Ureter (tissue), 1 donor: ENCODE measurements at regions not wholly inside any gene's neighbourhood (a gene's known extent, or its start where the extent isn't known, plus 50 kb on each side); places are given as distances from the start of the nearest gene placed in this dataset.

Experiments
- DNase-seq: peaks from one replicate; pipeline ENCODE4 v3.0.0-alpha.2; 2020; ENCODE audit warnings: low spot score
- donor health status: DM: yes; HTN: yes; CAD: no.

DNA sequence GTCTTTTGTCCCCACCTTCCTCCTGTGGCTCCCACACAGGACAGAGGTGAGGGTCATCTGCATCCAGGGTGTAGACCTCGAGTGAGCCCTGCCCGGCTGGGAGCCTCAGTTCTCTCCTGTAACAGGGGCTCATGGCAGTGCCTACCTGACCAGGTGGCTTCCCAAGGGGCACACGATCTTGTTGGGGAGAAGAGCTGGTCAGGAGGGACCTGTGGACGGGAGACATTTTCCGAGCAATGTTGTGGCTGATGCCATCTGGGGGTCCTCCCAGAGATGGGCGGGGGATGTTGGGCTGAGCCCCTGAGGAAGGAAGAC lies 51.9 kb downstream of the CEBPB start:
- no peak for DNase-seq

DNA sequence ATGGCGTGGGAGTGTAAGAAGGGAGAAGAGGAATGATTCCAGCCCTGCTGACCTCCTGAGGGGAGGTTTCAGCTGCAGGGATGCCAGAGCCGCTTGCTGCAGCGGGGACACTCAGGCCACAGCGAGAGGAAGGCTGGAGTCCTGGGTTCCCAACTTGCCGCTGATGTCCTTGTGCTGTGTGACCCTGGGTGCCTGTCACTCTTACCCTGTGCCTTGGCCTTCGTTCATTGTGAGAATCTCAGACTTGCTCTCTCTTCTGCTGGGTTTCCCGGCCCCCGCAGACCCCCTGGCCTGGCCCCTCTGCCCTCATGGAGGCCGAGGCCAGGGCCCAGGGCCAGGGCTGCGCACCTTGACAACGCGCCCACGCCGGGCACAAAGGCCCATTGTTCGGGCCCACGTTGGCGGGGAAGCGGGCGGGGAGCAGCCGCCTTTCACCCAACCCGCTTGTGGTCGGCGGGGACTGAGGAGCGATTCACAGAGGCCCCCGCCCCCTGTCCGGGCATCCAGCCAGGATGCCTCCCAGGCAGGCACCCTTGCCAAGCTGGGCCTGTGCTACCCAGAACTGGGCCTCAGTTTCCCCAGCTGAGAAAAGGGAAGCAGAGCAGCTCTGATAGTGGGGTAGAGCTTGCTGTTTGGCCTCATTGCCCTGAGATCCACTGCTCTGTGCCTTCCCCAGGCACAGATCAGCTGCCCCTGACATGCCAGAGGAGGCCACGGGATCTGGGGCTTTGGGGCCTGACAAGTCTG lies 52.4 kb downstream of the CEBPB start:
- no peak for DNase-seq

DNA sequence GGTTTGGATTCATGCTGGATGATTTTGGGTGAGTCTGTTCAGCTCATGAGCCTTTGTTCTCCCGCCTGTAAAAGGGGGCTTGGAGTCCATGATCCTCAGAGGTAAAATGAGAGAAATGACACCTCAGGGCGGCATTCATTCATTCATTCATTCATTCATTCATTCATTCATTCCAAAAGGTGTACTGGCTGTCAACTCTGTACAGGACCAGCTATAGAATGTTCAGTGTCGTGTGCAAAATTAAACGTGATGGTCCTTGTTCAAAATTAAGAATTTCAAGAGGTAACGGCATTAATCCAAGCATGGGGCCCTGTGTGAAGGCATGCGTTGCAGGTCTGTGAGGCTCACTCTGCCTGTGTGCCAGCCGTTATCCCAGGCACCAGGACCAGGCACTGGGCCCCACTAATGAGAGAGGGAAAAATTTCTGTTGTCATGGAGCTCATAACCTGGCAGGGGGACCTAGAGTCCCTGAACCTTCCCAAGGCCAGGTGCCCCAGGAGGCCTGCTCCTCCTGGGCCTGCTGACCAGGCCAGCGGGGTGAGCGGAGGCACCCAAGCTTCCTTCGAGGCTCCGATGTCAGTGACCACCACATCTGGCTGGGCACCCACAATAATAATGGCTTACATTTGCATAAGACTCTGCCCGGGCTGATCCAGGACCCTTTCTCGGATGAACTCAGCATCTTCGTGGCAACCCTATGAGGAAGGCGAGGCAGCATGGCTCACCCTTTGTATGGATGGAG lies 53.2 kb downstream of the CEBPB start:
- DNase-seq: no peak

DNA sequence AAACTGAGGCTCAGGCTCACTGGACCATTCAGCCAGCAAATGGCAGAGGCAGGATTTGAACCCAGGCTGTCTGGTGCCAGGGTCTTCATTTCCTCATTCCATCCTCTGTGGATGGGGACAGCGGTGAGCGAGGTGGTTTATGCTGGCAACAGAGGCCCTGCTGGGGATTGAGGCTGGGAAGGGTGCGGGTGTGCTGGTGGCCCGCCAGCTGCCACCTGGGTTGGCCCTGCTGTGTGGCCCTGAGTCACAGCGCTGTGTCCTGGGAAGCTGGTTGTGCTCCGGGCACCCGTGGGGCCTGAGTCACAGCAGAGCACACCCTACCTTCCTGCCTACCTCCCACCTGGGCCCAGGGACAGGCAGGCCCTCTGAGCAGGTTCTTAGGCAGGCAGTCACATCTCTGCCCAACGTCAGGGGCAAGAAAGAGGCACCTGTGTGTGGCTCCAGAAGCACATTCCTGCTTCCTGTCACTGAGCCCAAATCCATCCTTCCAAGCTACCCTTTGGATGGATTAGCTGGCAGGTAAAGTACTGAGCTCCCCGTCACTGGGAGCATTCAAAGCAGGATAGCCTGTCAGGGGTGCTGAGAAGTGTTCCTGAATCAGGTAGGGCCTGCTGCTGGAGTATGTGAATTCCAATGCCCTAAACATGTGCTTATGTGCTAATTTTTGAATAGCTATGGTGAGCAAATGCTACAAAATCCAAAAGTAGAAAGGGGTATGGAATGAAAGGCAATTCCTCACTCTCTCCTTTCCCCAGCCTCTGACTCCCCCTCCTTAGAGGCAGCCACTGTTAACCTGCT lies 53.9 kb downstream of the CEBPB start:
- no peak for DNase-seq

DNA sequence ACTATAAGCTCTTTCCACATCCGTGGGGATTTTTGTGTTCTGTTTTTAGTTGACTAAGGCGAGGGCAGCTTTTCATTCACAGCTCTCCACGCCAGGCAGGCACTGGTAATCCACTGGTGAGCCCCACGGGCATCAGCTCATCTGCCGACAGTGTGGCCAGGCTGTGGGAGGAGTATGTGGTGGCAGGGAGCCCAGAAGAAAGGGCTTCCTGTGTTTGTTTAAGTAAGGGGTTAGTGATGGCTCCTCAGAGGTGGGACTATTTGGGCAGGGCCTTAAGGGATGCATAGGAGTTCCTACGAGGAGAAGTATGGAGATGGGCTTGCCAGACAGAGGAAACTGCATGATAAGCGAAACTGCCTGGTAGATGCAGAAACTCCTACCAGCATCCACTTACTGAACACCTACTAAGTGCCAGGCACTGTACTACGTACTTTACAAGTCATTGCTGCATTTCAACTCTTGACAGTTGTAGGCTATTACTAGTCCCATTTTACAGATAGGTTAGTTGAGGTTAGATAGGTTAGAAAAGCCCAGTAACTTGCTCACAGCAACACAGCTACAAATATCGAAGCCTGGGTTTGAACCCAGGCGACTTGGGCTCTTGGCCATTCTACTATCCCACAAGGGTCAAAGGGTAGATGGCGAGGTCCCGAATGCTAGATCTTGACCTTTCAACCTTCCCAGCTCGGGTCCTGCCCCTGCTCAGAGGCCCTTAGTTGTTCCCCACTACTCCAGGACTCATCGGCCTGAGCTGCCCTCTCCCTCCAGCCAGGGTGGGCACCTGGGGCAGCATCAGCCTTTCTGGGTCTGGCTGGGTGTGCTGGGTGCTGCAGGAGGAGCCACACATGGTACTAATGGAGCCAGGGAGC lies 55.1 kb downstream of the CEBPB start:
- no peak for DNase-seq

DNA sequence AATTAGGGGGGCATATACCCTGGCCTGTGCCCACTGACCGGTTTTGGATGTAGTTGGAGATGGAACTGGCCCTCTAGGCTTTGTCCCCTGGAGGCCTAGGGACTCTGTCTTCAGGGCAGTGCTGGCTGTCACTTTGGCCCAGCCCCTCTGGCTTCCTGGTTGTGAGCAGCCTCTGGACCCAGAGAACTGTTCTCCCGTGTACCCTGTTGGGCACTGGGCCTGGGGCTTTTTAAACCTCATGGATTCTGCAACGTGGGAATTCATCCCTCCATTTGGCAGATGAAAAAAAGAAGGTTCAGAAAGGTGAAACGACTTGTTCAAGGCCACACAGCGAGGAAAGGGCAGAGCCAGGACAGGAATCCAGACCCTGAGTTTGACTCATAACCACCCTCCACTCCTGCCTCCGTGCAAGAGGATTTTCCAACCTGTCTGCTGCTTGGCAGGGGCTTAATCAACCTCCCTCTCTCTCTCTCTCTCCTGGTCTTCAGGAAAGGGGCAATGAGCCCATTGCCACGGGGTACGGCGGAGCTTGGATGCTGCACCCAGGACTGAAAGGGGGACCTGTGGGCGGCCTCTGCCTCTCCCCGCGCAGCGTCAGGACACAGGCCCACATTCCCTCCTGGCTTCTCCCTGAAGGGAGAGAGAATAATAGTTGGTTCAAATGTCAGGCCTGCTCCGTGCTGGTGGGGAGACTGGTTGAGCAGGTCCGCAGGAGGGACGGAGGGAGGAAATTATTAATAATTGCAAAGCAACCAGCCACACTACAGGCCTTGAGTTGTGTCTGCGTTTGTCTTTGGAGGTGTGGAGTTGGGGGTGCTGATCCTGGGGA lies 56.0 kb downstream of the CEBPB start:
- DNase-seq: peak; percentile 65

DNA sequence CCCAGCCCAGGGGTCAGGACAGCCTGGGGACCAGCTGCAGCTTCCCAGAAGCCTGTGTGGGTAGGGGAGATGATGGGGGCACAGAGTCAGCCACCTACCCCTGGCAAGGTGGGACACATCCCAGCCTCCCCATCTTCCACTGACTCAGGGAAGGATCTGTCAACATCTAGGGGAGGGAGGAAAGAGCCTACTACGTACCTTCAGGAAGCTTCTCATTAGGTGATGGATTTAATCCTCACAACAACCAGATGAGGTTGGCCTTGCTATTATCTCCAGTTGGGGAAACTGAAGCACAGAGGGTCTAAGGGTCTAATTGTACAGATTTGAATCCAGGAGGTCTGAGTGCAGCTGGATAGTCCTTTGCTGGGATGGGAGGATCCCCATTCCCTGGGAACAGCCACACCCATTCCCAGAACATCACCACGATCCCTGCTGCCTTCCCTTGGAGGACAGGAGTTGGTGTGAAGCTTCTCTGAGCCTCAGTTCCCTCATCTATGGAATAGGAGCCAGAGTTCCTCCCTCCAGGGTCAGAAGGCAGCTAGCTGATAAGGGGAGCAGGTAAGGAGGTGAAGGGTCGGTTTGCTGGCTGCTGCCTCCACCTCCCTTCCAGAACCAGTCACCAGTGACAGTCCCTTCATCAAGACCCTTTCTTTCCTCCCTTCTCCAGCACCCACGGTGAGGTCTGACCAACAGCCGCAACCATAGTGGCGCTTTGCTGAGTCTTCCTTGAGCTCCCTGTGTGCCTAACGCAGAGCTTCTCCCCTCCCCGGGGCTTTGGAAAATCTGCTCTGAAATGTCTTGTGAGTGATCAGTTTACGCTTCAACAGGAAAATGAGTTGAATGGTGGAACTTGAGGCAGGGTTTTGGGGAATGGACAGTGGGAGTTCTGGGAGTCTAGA lies 56.8 kb downstream of the CEBPB start:
- DNase-seq: no peak

DNA sequence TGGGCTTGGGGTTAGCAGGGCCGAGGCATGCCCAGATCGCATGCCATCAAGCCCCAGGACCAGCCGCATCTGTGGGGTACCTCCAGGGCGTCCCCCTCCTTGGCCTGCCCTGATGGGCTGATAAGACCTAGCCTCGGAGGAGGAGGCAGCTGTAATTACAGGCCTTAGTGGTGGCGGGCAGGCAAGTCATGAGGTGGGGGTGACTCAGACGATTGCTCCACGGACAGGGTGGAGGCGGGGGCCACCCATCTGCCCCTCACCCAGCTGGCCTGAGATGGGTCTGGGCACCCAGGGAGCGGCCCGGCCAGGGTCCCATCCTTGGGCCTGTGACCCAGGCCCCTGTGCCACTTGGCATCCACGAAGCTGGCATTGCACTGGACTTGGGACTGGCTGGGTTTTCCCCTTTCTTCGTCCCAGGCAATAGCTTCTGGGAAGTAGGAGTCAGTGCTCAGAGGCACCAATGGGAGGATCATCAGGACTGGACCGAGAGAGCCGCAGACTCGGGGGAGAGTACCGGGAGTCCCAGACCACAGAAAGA lies 57.5 kb downstream of the CEBPB start:
- DNase-seq: no peak

DNA sequence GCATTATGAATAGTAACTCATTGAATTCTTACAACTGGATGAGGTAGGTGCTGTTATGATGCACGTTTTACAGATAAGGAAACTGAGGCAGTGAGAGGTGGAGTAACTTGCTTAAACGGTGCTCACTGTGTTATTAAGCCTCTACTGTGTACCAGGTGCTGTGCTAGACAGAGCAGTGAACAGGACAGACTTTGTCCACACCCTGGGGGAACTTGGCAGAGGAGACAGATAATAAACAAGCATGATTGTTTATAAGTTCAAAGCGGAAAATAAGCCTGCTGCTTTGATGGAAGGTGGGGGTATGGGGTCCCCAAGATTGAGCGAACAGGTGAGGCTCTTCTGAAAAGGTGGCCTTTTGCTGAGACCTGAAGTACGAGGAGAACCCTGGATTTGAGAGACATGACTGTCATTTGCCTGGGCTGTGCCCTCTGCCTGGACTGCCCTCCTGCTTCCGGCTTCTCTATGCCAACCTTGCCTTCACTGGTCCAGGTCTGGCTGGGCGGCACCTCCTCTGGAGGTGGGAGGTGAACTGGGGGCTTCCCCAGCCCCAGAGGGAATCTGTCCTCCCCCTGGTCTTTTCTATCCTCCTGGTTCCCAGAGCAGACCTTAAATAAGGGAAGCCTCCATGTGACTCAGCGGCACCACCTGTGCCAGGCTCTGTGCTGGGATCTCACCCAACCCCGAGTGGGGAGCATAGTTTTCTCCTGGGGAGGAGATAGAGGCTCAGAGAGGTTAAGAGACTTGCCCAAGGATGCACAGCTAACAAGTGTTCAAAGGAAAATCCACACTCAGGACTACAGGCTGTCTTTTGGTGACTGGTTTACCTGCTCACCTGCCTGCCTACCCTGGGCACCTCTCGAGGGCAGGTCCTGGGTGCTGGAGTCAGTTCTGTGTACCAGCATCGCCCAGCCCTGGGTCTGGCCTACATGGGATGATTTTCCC lies 59.1 kb downstream of the CEBPB start:
- DNase-seq: no peak

DNA sequence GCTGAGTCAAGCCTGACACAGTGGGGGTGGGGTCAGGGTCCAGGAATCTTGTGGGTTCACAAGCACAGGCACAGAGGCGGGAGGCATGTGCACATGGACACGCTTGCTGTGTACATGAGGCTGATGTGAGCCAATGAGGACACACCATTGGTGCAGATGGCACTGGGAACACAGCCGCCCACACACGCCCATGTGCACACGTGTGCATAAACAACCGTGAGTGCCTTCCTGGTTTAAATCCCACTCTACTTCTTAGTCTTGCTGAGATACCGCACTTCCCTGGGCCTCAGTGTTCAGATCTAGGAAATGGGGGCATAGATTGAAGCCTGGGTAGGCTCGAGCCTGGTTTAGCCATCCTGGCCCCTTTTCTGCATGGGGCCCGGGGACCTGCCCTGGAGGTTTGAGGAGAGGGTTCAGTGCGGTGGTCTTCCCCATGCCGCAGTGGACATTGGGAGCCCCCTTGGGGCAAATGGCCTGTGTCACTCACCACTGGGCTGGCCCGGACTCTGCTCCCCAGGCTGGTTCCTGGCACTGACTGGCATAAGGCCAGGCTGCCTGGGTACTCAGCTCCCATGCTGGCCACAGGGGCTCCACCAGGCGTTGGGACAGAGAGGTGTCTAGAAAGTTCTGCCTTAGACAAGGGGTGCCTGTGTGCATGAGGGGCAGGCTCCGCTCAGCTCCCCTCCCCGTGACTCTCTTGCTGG lies 60.2 kb downstream of the CEBPB start:
- DNase-seq: no peak

DNA sequence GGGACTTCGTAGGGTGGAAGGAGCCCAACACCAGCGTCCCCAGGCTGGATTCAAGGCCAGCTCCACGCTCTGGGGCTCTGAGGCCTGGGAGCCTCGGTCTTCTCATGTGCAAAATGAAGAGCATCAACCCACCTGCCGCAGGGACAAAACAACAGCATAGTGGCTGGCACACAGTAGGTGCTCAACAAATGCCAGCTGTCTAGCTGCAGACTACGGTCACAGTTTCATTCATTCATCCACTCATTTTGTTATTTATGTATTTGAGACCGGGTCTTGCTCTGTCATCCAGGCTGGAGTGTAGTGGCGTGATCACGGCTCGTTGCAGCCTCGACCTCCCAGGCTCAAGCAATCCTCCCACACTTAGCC lies 60.7 kb downstream of the CEBPB start:
- DNase-seq: no peak

DNA sequence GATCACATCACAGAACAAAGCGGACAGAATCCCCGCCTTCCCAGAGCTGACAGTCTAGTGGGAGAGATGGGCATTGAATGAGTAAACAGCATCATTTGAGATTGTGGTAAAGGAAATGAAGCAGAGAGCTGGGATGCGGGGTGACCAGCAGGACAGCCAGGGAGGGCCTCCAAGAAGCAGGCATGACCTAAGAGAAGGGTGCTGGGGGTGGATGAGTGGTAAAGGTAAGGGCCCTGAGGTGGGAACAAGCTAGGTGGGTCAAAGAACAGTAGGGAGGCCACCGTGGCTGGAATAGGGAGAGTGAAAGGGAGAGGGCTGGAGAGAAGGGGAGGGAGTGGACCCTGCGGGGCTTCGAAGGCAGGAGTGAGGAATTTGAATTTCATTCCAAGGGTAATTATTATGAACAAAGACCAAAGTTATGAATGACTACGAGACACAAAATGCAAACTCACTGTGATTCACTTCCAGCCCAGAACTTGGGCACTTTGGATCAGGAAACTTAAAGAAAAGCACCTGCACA lies 61.4 kb downstream of the CEBPB start:
- no peak for DNase-seq

DNA sequence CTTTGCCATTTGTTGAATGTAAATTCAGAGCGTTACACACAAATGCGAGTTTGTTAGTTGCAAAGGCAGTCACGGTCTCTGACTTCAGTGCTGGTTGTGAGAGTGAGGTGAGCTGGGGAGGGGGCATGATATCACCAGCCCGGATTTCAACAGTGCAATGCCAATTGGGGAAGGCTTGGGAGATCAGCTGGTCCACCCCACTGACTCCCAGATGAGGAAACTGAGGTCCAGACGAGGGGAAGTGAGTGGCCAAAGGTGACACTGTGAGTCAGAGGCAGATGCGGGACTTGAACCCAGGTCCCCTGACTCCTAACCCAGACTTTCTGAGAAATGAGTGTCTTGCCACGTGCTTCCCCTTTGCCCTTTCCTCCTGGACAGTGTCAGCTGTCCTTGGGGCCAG lies 62.1 kb downstream of the CEBPB start:
- DNase-seq: no peak

DNA sequence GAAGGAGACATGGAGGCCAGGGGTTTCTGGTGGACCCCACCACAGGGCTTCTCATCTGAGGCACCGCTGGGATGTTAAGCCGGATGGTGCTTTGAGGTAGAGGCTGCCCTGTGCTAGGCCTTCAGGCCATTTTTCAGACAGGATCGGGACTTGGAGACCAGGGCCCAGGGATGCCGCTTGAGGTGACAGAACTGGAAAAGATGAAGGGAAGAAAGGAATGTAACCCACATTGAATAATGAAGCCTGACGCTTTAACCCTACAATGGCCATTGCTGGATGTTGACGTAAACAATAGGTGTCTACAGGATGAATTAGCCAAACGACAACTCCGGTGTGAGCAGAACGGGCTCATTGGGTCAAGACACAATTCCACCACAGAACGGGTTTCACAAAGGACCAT lies 62.5 kb downstream of the CEBPB start:
- DNase-seq: no peak

DNA sequence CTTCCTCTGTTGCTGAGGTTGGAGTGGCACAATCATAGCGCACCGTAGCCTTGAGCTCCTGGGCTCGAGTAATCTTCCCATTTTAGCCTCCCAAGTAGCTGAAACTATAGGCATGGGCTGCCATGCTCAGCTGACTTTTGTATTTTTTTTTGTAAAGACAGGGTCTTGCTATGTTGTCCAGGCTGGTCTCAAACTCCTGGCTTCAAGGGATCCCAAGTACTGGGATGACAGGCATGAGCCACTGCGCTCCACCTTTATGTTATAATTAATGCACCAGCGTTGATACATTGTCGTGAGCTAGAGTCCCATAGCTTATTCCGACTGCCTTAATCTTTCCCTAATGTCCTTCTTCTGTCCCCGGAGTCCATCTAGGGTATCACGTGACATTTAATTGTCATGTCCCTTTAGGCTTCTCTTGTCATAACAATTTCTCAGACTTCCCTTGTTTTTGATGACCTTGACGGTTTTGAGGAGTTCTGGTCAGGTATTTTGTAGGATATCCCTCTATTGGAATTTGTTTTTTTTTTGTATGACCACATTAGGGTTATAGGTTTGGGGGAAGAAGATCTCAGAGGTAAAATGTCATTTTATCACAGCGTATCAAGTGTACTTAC lies 63.9 kb downstream of the CEBPB start:
- no peak for DNase-seq

DNA sequence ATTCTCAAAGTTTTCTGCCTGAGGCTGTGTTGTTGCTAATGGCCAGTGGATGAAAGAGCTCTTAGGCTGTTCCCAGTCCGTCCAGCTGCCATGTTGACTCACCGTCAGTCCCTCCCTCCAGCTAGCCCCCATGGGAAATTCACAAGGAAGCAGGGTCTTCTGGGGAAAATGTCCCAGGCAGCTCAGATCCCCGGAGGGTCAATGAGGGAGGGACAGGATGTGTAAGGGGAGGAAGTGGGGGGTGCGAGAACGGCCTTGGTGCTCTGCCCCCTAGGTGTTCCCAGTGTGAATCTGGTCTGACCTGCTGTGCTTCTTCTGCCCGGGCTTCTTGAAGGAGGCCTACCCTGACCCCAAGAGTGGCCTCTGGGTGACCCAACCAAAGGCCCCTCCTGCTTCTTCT lies 65.9 kb downstream of the CEBPB start:
- DNase-seq: no peak

DNA sequence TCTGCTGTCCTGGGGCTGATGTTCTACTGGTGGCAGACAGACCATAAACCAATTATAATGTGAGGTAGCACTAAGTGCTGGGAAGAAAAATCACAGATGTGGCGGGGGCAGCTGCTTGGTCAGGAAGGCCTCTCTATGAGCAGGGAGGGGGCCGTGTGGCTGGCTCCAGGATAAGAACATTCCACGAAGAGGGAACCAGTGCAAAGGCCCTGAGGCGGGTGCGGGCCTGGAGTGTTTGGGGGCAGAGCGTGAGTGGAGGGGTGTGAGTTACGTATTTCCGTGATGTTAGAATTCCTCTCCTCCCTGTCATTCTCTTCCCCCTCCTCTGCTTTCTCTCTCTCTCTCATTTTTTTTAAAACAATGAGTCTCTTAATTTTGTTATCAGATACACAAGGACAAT lies 67.2 kb downstream of the CEBPB start:
- DNase-seq: no peak
